Liver (tissue), 8 donors: ENCODE measurements at regions not wholly inside any gene's neighbourhood (a gene's known extent, or its start where the extent isn't known, plus 50 kb on each side); places are given as distances from the start of the nearest gene placed in this dataset.

Experiments
- DNase-seq: peaks from one replicate; pipeline ENCODE4 v3.0.0-alpha.2; 2017; ENCODE audit warnings: low spot score
- H3K27ac ChIP-seq, 2 donors: one replicate each; pipeline ENCODE4 v1.7.0; 2013; ENCODE audit warnings: inconsistent platforms in 2 of 2, low read length in 2 of 2, control low read depth in 1 of 2, low read depth in 1 of 2, mild to moderate bottlenecking in 1 of 2
- H3K27me3 ChIP-seq, 4 donors: one replicate each; pipeline versions ENCODE4 v1.6.1 to v1.7.0; 2013; ENCODE audit warnings: low read length in 3 of 4, inconsistent platforms in 1 of 4, mild to moderate bottlenecking in 1 of 4, moderate library complexity in 1 of 4; ENCODE audit not compliant: control insufficient read depth in 4 of 4, insufficient read depth in 4 of 4
- H3K36me3 ChIP-seq, 4 donors: one replicate each; pipeline versions ENCODE4 v1.6.1 to v1.7.0; 2013; ENCODE audit warnings: low read length in 3 of 4, mild to moderate bottlenecking in 3 of 4, low read depth in 1 of 4, moderate library complexity in 1 of 4; ENCODE audit not compliant: control insufficient read depth in 4 of 4, insufficient read depth in 3 of 4
- H3K4me1 ChIP-seq, 4 donors: one replicate each; pipeline versions ENCODE4 v1.6.1 to v1.7.0; 2013; ENCODE audit warnings: low read length in 3 of 4, mild to moderate bottlenecking in 3 of 4, moderate library complexity in 1 of 4; ENCODE audit not compliant: control insufficient read depth in 4 of 4, insufficient read depth in 4 of 4
- H3K4me3 ChIP-seq, 3 donors: one replicate each; pipeline versions ENCODE4 v1.6.1 to v1.7.0; 2013; ENCODE audit warnings: low read length in 3 of 3, control low read depth in 1 of 3, low read depth in 1 of 3, mild to moderate bottlenecking in 1 of 3
- H3K9ac ChIP-seq, 2 donors: one replicate each; pipeline ENCODE4 v1.7.0; 2013; ENCODE audit warnings: low read length in 2 of 2, mild to moderate bottlenecking in 2 of 2, moderate library complexity in 2 of 2, control low read depth in 1 of 2, low read depth in 1 of 2
- H3K9me3 ChIP-seq, 4 donors: one replicate each; pipeline versions ENCODE4 v1.6.1 to v1.7.0; 2013; ENCODE audit warnings: low read length in 3 of 4; ENCODE audit not compliant: control insufficient read depth in 4 of 4
- CTCF ChIP-seq: fragments of 150-350 bp; IDR thresholded peaks from 2 replicates; pipeline ENCODE4 v1.5.1; 2017; ENCODE audit warnings: improper control_type of control experiment, low read depth, low read length; ENCODE audit not compliant: missing input control
- EGR1 ChIP-seq, 2 donors: IDR thresholded peaks; 2 replicates each; pipeline ENCODE4 v1.6.1; 2016 to 2018; ENCODE audit warnings: antibody characterized with exemption in 2 of 2, low read depth in 2 of 2
- FOXA1 ChIP-seq: IDR thresholded peaks from 2 replicates; pipeline ENCODE4 v1.6.1; 2016; ENCODE audit warnings: antibody characterized with exemption
- FOXA2 ChIP-seq: IDR thresholded peaks from 2 replicates; pipeline ENCODE4 v1.6.1; 2016; ENCODE audit warnings: antibody characterized with exemption
- GABPA ChIP-seq, 2 donors: IDR thresholded peaks in 1 of 2; conservative IDR thresholded peaks in 1 of 2; 2 replicates each; pipeline ENCODE4 v1.6.1; 2016; ENCODE audit warnings: antibody characterized with exemption in 2 of 2, mild to moderate bottlenecking in 1 of 2, moderate library complexity in 1 of 2
- HNF4A ChIP-seq, 2 donors: conservative IDR thresholded peaks; 2 replicates each; pipeline ENCODE4 v1.6.1; 2016; ENCODE audit warnings: antibody characterized with exemption in 2 of 2, mild to moderate bottlenecking in 2 of 2
- HNF4G ChIP-seq: IDR thresholded peaks from 2 replicates; pipeline ENCODE4 v1.6.1; 2016; ENCODE audit warnings: antibody characterized with exemption
- JUND ChIP-seq, 2 donors: IDR thresholded peaks; 2 replicates each; pipeline ENCODE4 v1.6.1; 2016; ENCODE audit warnings: antibody characterized with exemption in 2 of 2
- NR2F2 ChIP-seq: IDR thresholded peaks from 2 replicates; pipeline ENCODE4 v1.6.1; 2016; ENCODE audit warnings: antibody characterized with exemption
- RAD21 ChIP-seq, 2 donors: IDR thresholded peaks; 2 replicates each; pipeline ENCODE4 v1.6.1; 2016; ENCODE audit warnings: antibody characterized with exemption in 2 of 2, mild to moderate bottlenecking in 2 of 2
- REST ChIP-seq: IDR thresholded peaks from 2 replicates; pipeline ENCODE4 v1.6.1; 2016; ENCODE audit warnings: antibody characterized with exemption, mild to moderate bottlenecking
- RXRA ChIP-seq, 2 donors: IDR thresholded peaks; 2 replicates each; pipeline ENCODE4 v1.6.1; 2017 to 2018; ENCODE audit warnings: antibody characterized with exemption in 2 of 2, mild to moderate bottlenecking in 1 of 2
- SP1 ChIP-seq: IDR thresholded peaks from 2 replicates; pipeline ENCODE4 v1.6.1; 2018; ENCODE audit warnings: antibody characterized with exemption, mild to moderate bottlenecking
- TAF1 ChIP-seq: conservative IDR thresholded peaks from 2 replicates; pipeline ENCODE4 v1.6.1; 2016; ENCODE audit warnings: antibody characterized with exemption, mild to moderate bottlenecking
- YY1 ChIP-seq: IDR thresholded peaks from 2 replicates; pipeline ENCODE4 v1.6.1; 2016; ENCODE audit warnings: antibody characterized with exemption, mild to moderate bottlenecking
- ZBTB33 ChIP-seq: IDR thresholded peaks from 2 replicates; pipeline ENCODE4 v1.6.1; 2016; ENCODE audit warnings: antibody characterized with exemption
- WGBS: extraction: QIAGEN DNeasy Blood & Tissue Kit; methylation state at CpG from one replicate; pipeline ENCODE4 v1.1.7; 2013; 5-methylcytosine and 5-hydroxymethylcytosine counted together
- TF ChIP-seq, protein P1 (sequence below): IDR thresholded peaks from 2 replicates; pipeline ENCODE4 v1.6.1; 2016; ENCODE audit warnings: antibody characterized with exemption
- donor health status: healthy.
- donor health status: healthy.
- donor health status: healthy.
- donor health status: healthy.
- donor health status: healthy.

- no peak overlapping the region for H3K4me3 ChIP-seq
- no peak for DNase-seq
- no peak overlapping the region for H3K27ac ChIP-seq
- WGBS = 95% methylated on average over 4 of the region's 4 CpGs
- no peak for TF ChIP-seq CTCF
- no peak for TF ChIP-seq EGR1 (IDR thresholded peaks at IDR 0.05; ENCODE audit: low read depth in 2 of 2)
- no peak for TF ChIP-seq FOXA2
- TF ChIP-seq HNF4G = no peak
- no peak for TF ChIP-seq GABPA (IDR thresholded peaks at IDR 0.05 in 1 of 2, conservative IDR thresholded peaks at IDR 0.05 in 1 of 2)
- TF ChIP-seq FOXA1 = no peak
- no peak for TF ChIP-seq JUND (IDR thresholded peaks at IDR 0.05)
- TF ChIP-seq NR2F2 = no peak
- TF ChIP-seq, protein P1, sequence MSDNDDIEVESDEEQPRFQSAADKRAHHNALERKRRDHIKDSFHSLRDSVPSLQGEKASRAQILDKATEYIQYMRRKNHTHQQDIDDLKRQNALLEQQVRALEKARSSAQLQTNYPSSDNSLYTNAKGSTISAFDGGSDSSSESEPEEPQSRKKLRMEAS = no peak
- H3K27me3 ChIP-seq = no peaks in the 10 kb centered on the region
- H3K9me3 ChIP-seq = no peaks in the 10 kb centered on the region
- no peaks in the 10 kb centered on the region for H3K36me3 ChIP-seq
- peaks cover 0 to 6% (median 2%) of the 10 kb centered on the region in 4 donors for H3K4me1 ChIP-seq
- H3K9ac ChIP-seq = no peak overlapping the region
Measured at GRCh38 chr21:28250946-28251345, 741.7 kb downstream of the LTN1 start.

DNA sequence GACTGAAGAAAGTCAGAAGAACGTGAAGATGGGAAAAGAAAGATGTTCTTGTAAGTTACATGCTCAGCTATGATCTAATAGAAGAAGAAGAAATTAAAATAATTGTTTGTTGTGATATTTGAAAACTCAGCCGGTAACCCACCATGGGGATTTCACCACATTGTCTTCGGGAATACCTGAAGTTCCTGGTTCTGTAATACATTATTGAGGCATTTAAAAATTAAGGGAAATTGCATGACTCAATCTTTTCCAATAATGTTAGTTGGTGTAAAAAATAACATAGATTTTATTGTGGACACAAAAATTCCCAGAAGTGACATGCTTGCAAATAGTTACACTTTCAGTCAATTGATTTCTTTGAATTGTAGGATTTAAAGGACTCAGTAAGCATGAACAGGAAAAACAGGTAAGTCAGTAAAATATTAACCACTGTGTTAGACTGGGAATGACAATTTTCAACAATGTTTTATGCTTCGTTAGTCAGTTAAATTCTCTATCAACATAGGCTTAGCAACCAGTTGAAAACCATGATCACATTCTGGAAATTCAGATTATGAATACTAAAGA lies 745.1 kb downstream of the LTN1 start:
- Histone ChIP-seq H3K36me3 (no peaks in the 10 kb centered on the region), H3K27ac (peak overlapping the region; percentile 23 to 36), H3K4me3 (no peak overlapping the region), H3K4me1 (no peaks in the 10 kb centered on the region), H3K9ac (peak overlapping the region in 1 of 2 donors; percentile 60), H3K27me3 (no peaks in the 10 kb centered on the region), H3K9me3 (no peaks in the 10 kb centered on the region)
- TF ChIP-seq, protein P1 = peak; percentile 13
- TF ChIP-seq JUND (IDR thresholded peaks at IDR 0.05) = peak in 1 of 2 donors; percentile 17
- peak; percentile 79 for TF ChIP-seq SP1
- no peak for TF ChIP-seq TAF1
- TF ChIP-seq REST = peak; percentile 46
- TF ChIP-seq RAD21 (IDR thresholded peaks at IDR 0.05) = peak; percentile 12 to 30
- peak; percentile 13 to 35 for TF ChIP-seq HNF4A (conservative IDR thresholded peaks at IDR 0.05)
- TF ChIP-seq FOXA2 = no peak
- TF ChIP-seq YY1 = peak; percentile 28
- peak in 1 of 2 donors; percentile 36 for TF ChIP-seq RXRA (IDR thresholded peaks at IDR 0.05)
- no peak for TF ChIP-seq NR2F2
- peak; percentile 43 for TF ChIP-seq ZBTB33
- DNase-seq = no peak
- 49% methylated on average over 4 of the region's 4 CpGs for WGBS
